WTC11 (cell line): ENCODE measurements at regions not wholly inside any gene's neighbourhood (a gene's known extent, or its start where the extent isn't known, plus 50 kb on each side); places are given as distances from the start of the nearest gene placed in this dataset.

Experiments used
- ATAC-seq: fragments of 200-7000 bp; cut with Tn5 transposase; 2 replicates; pipeline ENCODE4 v1.10.0; 2021; ENCODE audit warnings: mild to moderate bottlenecking, moderate library complexity
- CTCF ChIA-PET: fragments of 300-600 bp; sonication (Branson Sonifier 250); formaldehyde crosslinking; loops from one replicate; lab custom pipeline; 2021; ENCODE audit warnings: antibody characterized with exemption; lab: Charles Lee
- POLR2A ChIA-PET: fragments of 350-600 bp; sonication (Branson Sonifier 250); formaldehyde crosslinking; loops from one replicate; lab custom pipeline; 2021; ENCODE audit warnings: antibody characterized with exemption; lab: Charles Lee
- DNase-seq: peaks from one replicate; pipeline ENCODE4 v3.0.0; 2021; ENCODE audit warnings: low spot score
- H3K27ac Mint-ChIP-seq: 2 replicates; pipeline ENCODE4 v1.8.0; 2021; ENCODE audit warnings: mixed read lengths
- H3K27me3 Mint-ChIP-seq: 2 replicates; pipeline ENCODE4 v1.8.0; 2021; ENCODE audit warnings: low read depth, mild to moderate bottlenecking, moderate library complexity, mixed read lengths
- H3K36me3 Mint-ChIP-seq: 2 replicates; pipeline ENCODE4 v1.8.0; 2021; ENCODE audit warnings: mixed read lengths
- H3K4me1 Mint-ChIP-seq: 2 replicates; pipeline ENCODE4 v1.8.0; 2022; ENCODE audit warnings: mixed read lengths
- H3K4me3 Mint-ChIP-seq: 2 replicates; pipeline ENCODE4 v1.8.0; 2021; ENCODE audit warnings: mild to moderate bottlenecking, moderate library complexity, mixed read lengths
- H3K9me3 Mint-ChIP-seq: 2 replicates; pipeline ENCODE4 v1.8.0; 2021; ENCODE audit warnings: mixed read lengths
- CDX4 ChIP-seq: fragments of 250-450 bp; sonication (Bioruptor Pico); IDR thresholded peaks from 2 replicates; pipeline ENCODE4 v1.9.0; 2021; ENCODE audit warnings: moderate library complexity, mild to moderate bottlenecking, inconsistent platforms, borderline replicate concordance
- CREB1 ChIP-seq: sonication (generic); formaldehyde crosslinking; IDR thresholded peaks from 2 replicates; pipeline ENCODE4 v1.8.0; 2023; ENCODE audit warnings: mild to moderate bottlenecking, missing genetic modification reagents
- ELF4 ChIP-seq: sonication (generic); formaldehyde crosslinking; IDR thresholded peaks from 2 replicates; pipeline ENCODE4 v1.8.1; 2022; ENCODE audit warnings: low read depth, mild to moderate bottlenecking, moderate library complexity, missing genetic modification reagents
- GABPB1 ChIP-seq: sonication (generic); formaldehyde crosslinking; IDR thresholded peaks from 2 replicates; pipeline ENCODE4 v1.8.1; 2023; ENCODE audit warnings: mild to moderate bottlenecking, missing genetic modification reagents
- GRHL2 ChIP-seq: fragments of 250-450 bp; sonication (Bioruptor Pico); IDR thresholded peaks from 2 replicates; pipeline ENCODE4 v1.8.0; 2022; ENCODE audit warnings: mild to moderate bottlenecking, moderate library complexity; ENCODE audit not compliant: insufficient replicate concordance, severe bottlenecking
- IRF1 ChIP-seq: sonication (generic); formaldehyde crosslinking; IDR thresholded peaks from 2 replicates; pipeline ENCODE4 v1.8.0; 2023; ENCODE audit warnings: missing genetic modification reagents
- JAZF1 ChIP-seq: fragments of 250-450 bp; sonication (Bioruptor Pico); IDR thresholded peaks from 2 replicates; pipeline ENCODE4 v1.9.0; 2021; ENCODE audit warnings: moderate library complexity, mild to moderate bottlenecking, inconsistent platforms
- KAT7 ChIP-seq: sonication (generic); formaldehyde crosslinking; IDR thresholded peaks from 2 replicates; pipeline ENCODE4 v1.8.1; 2023; ENCODE audit warnings: missing genetic modification reagents, mild to moderate bottlenecking, borderline replicate concordance
- MXD4 ChIP-seq: fragments of 250-450 bp; sonication (Bioruptor Pico); IDR thresholded peaks from 2 replicates; pipeline ENCODE4 v1.8.0; 2021; ENCODE audit warnings: mild to moderate bottlenecking, moderate library complexity, borderline replicate concordance
- MYBL2 ChIP-seq: sonication (generic); formaldehyde crosslinking; IDR thresholded peaks from 2 replicates; pipeline ENCODE4 v1.8.1; 2023; ENCODE audit warnings: mild to moderate bottlenecking, moderate library complexity, missing genetic modification reagents
- NR2C2 ChIP-seq: sonication (generic); formaldehyde crosslinking; IDR thresholded peaks from 2 replicates; pipeline ENCODE4 v1.8.0; 2022; ENCODE audit warnings: mild to moderate bottlenecking, missing genetic modification reagents
- PREB ChIP-seq: sonication (generic); formaldehyde crosslinking; IDR thresholded peaks from 2 replicates; pipeline ENCODE4 v1.8.1; 2022; ENCODE audit warnings: mild to moderate bottlenecking, missing genetic modification reagents, moderate library complexity, borderline replicate concordance
- RORB ChIP-seq: fragments of 250-450 bp; sonication (Bioruptor Pico); IDR thresholded peaks from 2 replicates; pipeline ENCODE4 v1.9.0; 2021; ENCODE audit warnings: mild to moderate bottlenecking
- TCF7 ChIP-seq: sonication (generic); formaldehyde crosslinking; IDR thresholded peaks from 2 replicates; pipeline ENCODE4 v1.8.0; 2022; ENCODE audit warnings: mild to moderate bottlenecking, low read depth, missing genetic modification reagents, moderate library complexity
- TEAD4 ChIP-seq: sonication (generic); formaldehyde crosslinking; IDR thresholded peaks from 2 replicates; pipeline ENCODE4 v1.8.0; 2022; ENCODE audit warnings: mild to moderate bottlenecking, missing genetic modification reagents
- TP53 ChIP-seq: sonication (generic); formaldehyde crosslinking; IDR thresholded peaks from 2 replicates; pipeline ENCODE4 v1.8.1; 2023; ENCODE audit warnings: mild to moderate bottlenecking, missing genetic modification reagents
- ZBTB21 ChIP-seq: sonication (generic); formaldehyde crosslinking; IDR thresholded peaks from 2 replicates; pipeline ENCODE4 v1.8.1; 2023; ENCODE audit warnings: mild to moderate bottlenecking, missing genetic modification reagents, borderline replicate concordance
- TF ChIP-seq, protein P1 (sequence below): fragments of 250-450 bp; sonication (Bioruptor Pico); IDR thresholded peaks from 2 replicates; pipeline ENCODE4 v1.9.0; 2021; ENCODE audit warnings: mild to moderate bottlenecking, borderline replicate concordance
- TF ChIP-seq, protein P2 (sequence below): sonication (generic); formaldehyde crosslinking; IDR thresholded peaks from 2 replicates; pipeline ENCODE4 v1.8.1; 2022; ENCODE audit warnings: low read depth, missing genetic modification reagents, borderline replicate concordance

- POLR2A ChIA-PET: no interaction called here
- H3K27me3 Mint-ChIP-seq: no peaks in the 10 kb centered on the region; the same call in 1 of the 2 replicates
- H3K4me1 Mint-ChIP-seq: no peaks in the 10 kb centered on the region
- no peak overlapping the region for H3K4me3 Mint-ChIP-seq
- no peaks in the 10 kb centered on the region for H3K36me3 Mint-ChIP-seq
- no peak for ATAC-seq
- peak; percentile 28 for DNase-seq
- TF ChIP-seq MXD4 (CRISPR knock-in tag) (no peak), TEAD4 (CRISPR knock-in tag) (no peak), NR2C2 (no peak), GABPB1 (CRISPR knock-in tag) (no peak), ZBTB21 (CRISPR knock-in tag) (no peak), CREB1 (no peak), TP53 (no peak), IRF1 (no peak), RORB (CRISPR knock-in tag) (no peak), GRHL2 (CRISPR knock-in tag) (no peak), CDX4 (CRISPR knock-in tag) (no peak), TCF7 (CRISPR knock-in tag) (no peak), JAZF1 (no peak), PREB (CRISPR knock-in tag) (no peak), MYBL2 (no peak), KAT7 (CRISPR knock-in tag) (no peak), ELF4 (no peak)
- TF ChIP-seq, protein P1, sequence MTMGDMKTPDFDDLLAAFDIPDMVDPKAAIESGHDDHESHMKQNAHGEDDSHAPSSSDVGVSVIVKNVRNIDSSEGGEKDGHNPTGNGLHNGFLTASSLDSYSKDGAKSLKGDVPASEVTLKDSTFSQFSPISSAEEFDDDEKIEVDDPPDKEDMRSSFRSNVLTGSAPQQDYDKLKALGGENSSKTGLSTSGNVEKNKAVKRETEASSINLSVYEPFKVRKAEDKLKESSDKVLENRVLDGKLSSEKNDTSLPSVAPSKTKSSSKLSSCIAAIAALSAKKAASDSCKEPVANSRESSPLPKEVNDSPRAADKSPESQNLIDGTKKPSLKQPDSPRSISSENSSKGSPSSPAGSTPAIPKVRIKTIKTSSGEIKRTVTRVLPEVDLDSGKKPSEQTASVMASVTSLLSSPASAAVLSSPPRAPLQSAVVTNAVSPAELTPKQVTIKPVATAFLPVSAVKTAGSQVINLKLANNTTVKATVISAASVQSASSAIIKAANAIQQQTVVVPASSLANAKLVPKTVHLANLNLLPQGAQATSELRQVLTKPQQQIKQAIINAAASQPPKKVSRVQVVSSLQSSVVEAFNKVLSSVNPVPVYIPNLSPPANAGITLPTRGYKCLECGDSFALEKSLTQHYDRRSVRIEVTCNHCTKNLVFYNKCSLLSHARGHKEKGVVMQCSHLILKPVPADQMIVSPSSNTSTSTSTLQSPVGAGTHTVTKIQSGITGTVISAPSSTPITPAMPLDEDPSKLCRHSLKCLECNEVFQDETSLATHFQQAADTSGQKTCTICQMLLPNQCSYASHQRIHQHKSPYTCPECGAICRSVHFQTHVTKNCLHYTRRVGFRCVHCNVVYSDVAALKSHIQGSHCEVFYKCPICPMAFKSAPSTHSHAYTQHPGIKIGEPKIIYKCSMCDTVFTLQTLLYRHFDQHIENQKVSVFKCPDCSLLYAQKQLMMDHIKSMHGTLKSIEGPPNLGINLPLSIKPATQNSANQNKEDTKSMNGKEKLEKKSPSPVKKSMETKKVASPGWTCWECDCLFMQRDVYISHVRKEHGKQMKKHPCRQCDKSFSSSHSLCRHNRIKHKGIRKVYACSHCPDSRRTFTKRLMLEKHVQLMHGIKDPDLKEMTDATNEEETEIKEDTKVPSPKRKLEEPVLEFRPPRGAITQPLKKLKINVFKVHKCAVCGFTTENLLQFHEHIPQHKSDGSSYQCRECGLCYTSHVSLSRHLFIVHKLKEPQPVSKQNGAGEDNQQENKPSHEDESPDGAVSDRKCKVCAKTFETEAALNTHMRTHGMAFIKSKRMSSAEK (CRISPR knock-in tag): no peak
- TF ChIP-seq, protein P2, sequence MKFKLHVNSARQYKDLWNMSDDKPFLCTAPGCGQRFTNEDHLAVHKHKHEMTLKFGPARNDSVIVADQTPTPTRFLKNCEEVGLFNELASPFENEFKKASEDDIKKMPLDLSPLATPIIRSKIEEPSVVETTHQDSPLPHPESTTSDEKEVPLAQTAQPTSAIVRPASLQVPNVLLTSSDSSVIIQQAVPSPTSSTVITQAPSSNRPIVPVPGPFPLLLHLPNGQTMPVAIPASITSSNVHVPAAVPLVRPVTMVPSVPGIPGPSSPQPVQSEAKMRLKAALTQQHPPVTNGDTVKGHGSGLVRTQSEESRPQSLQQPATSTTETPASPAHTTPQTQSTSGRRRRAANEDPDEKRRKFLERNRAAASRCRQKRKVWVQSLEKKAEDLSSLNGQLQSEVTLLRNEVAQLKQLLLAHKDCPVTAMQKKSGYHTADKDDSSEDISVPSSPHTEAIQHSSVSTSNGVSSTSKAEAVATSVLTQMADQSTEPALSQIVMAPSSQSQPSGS (CRISPR knock-in tag): no peak
- TF ChIP-seq, all 79 proteins: peak for 0
- CTCF ChIA-PET: no interaction called here
- Mint-ChIP-seq H3K9me3 (0 out of 2 replicates have a peak, but pooled peaks cover 3% of the 10 kb centered on the region), H3K27ac (no peak overlapping the region)
Measured at GRCh38 chr2:18883616-18884456, 294.5 kb upstream of the NT5C1B start.
